SU-DHL-6 (cell line): ENCODE measurements at regions not wholly inside any gene's neighbourhood (a gene's known extent, or its start where the extent isn't known, plus 50 kb on each side); places are given as distances from the start of the nearest gene placed in this dataset.
"Not testable (repeated sequence)": the region's sequence is repeated elsewhere in the genome, so short reads cannot be mapped to it uniquely, and the experiment has no call there.

ENCODE experiments used
- H2AFZ ChIP-seq: fragments of 200-600 bp; sonication (generic); 2 replicates; pipeline ENCODE4 v1.6.1; 2014; ENCODE audit warnings: low read depth, mild to moderate bottlenecking, moderate library complexity, mixed read lengths, antibody characterized with exemption, low read length; ENCODE audit not compliant: severe bottlenecking
- H3F3A ChIP-seq: fragments of 200-600 bp; shearing (Covaris generic); 2 replicates; pipeline ENCODE4 v1.6.0; 2016; ENCODE audit warnings: antibody characterized with exemption, mild to moderate bottlenecking; ENCODE audit not compliant: insufficient read depth
- H3K27ac ChIP-seq: fragments of 200-600 bp; sonication (generic); 2 replicates; pipeline ENCODE4 v1.5.1; 2016; ENCODE audit warnings: low read depth, mild to moderate bottlenecking, low read length, moderate library complexity, mixed read lengths
- H3K27me3 ChIP-seq: fragments of 200-600 bp; sonication (generic), shearing (Covaris generic); 2 replicates; pipeline ENCODE4 v1.6.0; 2014; ENCODE audit warnings: mild to moderate bottlenecking, low read length
- H3K36me3 ChIP-seq: fragments of 200-600 bp; sonication (generic); 2 replicates; pipeline ENCODE4 v1.6.1; 2014; ENCODE audit warnings: mild to moderate bottlenecking, low read length, mixed read lengths
- H3K4me2 ChIP-seq: fragments of 300-600, 200-600 bp; shearing (Covaris generic), sonication (generic); 2 replicates; pipeline ENCODE4 v1.6.0; 2014; ENCODE audit warnings: low read length, low read depth, mild to moderate bottlenecking; ENCODE audit not compliant: poor library complexity, severe bottlenecking
- H3K4me3 ChIP-seq: fragments of 200-600 bp; sonication (generic); 2 replicates; pipeline ENCODE4 v1.5.1; 2014; ENCODE audit warnings: antibody characterized with exemption, low read length, mild to moderate bottlenecking, mixed read lengths; ENCODE audit not compliant: insufficient read depth, poor library complexity, severe bottlenecking
- H3K79me2 ChIP-seq: fragments of 200-600 bp; sonication (generic); 2 replicates; pipeline ENCODE4 v1.6.1; 2014; ENCODE audit warnings: mild to moderate bottlenecking, low read length, moderate library complexity; ENCODE audit not compliant: insufficient read depth
- H3K9ac ChIP-seq: fragments of 200-600 bp; sonication (generic); 2 replicates; pipeline ENCODE4 v1.7.0; 2014; ENCODE audit warnings: mild to moderate bottlenecking, low read length
- H3K9me2 ChIP-seq: fragments of 200-600 bp; sonication (generic); replicated peaks from 2 replicates; pipeline ENCODE4 v1.6.1; 2014; ENCODE audit warnings: low read length; ENCODE audit not compliant: insufficient read depth
- H3K9me3 ChIP-seq: fragments of 200-600 bp; sonication (generic); 2 replicates; pipeline ENCODE4 v1.6.1; 2014; ENCODE audit warnings: low read length, mixed read lengths; ENCODE audit not compliant: insufficient read depth
- H4K20me1 ChIP-seq: fragments of 200-600 bp; sonication (generic); 2 replicates; pipeline ENCODE4 v1.6.1; 2014; ENCODE audit warnings: low read depth, mild to moderate bottlenecking, antibody characterized with exemption, low read length, moderate library complexity, mixed read lengths
- EZH2phosphoT487 ChIP-seq: fragments of 200-600 bp; sonication (generic), shearing (Covaris generic); conservative IDR thresholded peaks from 2 replicates; pipeline ENCODE4 v1.6.1; 2018; ENCODE audit warnings: mild to moderate bottlenecking, antibody characterized with exemption, low read length, moderate library complexity, mixed read lengths
- TF ChIP-seq, protein P1 (sequence below): fragments of 200-600 bp; sonication (generic); IDR thresholded peaks from one replicate; pipeline ENCODE4 v1.5.1; 2017; ENCODE audit warnings: antibody characterized with exemption, mild to moderate bottlenecking, low read length, moderate library complexity; ENCODE audit not compliant: insufficient read depth, poor library complexity, severe bottlenecking

DNA sequence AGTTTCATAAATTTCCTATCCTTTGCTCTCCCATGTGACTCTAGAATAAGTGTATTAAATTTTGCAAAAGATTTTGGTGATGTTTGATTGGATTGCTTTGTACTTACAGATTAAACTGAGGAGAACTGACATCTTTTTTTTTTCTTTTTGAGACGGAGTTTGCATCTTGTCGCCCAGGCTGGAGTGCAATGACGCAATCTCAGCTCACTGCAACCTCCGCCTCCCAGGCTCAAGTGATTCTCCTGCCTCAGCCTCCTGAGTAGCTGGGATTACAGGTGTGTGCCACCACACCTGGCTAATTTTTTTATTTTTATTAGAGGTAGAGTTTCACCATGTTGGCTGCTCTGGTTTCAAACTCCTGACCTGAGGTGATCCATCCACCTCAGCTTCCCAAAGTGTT, 121.4 kb upstream of the LARP1 start:
- not testable (repeated sequence) for H3F3A ChIP-seq, H3K27ac ChIP-seq, H3K4me3 ChIP-seq, H2AFZ ChIP-seq, H3K79me2 ChIP-seq, H3K9ac ChIP-seq, H3K36me3 ChIP-seq, H3K27me3 ChIP-seq, H4K20me1 ChIP-seq, H3K9me3 ChIP-seq, H3K4me2 ChIP-seq, H3K9me2 ChIP-seq

DNA sequence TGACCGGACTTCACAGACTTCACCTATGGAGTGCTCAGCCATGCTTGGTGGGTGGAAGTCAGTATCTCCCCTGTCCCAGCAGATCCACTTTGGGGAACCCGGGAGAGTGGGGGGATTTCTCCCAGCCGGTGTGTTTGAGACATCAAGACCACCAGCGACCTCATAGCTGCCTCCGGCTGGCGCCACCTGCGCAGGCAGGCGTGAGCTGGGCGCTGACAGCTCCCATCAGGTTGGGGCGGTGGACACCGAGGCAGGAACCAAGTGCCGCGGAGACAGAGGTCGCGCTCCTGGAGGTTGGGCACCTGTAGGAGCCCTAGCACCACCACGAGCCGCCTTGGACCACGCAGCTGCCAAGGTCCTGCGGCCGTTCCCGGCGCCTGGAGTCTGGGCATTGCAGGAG, 124.0 kb upstream of the LARP1 start:
- Histone ChIP-seq H4K20me1 (no peaks in the 10 kb centered on the region), H3K9ac (no peak overlapping the region), H3K4me2 (no peak overlapping the region), H3K9me3 (no peaks in the 10 kb centered on the region), H3K9me2 (no peaks in the 10 kb centered on the region), H3K27ac (no peak overlapping the region), H3K36me3 (no peaks in the 10 kb centered on the region), H3K79me2 (no peaks in the 10 kb centered on the region), H3K4me3 (no peak overlapping the region), H3K27me3 (no peaks in the 10 kb centered on the region), H3F3A (no peaks in the 10 kb centered on the region), H2AFZ (no peak overlapping the region)
- no peak for TF ChIP-seq EZH2phosphoT487
- TF ChIP-seq, protein P1, sequence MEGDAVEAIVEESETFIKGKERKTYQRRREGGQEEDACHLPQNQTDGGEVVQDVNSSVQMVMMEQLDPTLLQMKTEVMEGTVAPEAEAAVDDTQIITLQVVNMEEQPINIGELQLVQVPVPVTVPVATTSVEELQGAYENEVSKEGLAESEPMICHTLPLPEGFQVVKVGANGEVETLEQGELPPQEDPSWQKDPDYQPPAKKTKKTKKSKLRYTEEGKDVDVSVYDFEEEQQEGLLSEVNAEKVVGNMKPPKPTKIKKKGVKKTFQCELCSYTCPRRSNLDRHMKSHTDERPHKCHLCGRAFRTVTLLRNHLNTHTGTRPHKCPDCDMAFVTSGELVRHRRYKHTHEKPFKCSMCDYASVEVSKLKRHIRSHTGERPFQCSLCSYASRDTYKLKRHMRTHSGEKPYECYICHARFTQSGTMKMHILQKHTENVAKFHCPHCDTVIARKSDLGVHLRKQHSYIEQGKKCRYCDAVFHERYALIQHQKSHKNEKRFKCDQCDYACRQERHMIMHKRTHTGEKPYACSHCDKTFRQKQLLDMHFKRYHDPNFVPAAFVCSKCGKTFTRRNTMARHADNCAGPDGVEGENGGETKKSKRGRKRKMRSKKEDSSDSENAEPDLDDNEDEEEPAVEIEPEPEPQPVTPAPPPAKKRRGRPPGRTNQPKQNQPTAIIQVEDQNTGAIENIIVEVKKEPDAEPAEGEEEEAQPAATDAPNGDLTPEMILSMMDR = no peak

DNA sequence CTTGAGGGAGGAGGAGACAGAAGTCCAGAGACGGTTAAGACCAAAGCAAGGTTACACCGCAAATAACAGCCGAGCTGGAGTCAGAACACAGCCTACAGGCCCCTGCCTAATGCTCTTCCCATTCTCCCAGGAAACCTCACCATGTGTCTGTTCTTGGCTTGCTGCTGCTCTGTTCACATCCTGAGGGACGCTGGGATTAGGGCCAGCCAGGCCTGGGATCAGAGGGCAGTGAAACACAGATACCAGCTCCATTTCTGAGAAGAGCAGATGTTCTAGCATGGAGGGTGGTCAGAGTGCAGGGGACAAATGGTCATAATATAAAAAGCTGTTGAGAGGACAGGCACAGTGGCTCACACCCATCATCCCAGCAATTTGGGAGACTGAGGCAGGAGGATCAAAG, 124.8 kb upstream of the LARP1 start:
- H4K20me1 ChIP-seq = no peaks in the 10 kb centered on the region
- no peak overlapping the region for H3K4me2 ChIP-seq
- H3K79me2 ChIP-seq = no peaks in the 10 kb centered on the region
- no peaks in the 10 kb centered on the region for H3K36me3 ChIP-seq
- no peak overlapping the region for H3K4me3 ChIP-seq
- no peak overlapping the region for H2AFZ ChIP-seq
- TF ChIP-seq, protein P1 = no peak
- TF ChIP-seq EZH2phosphoT487 = no peak
- no peaks in the 10 kb centered on the region for H3F3A ChIP-seq
- H3K27ac ChIP-seq = no peak overlapping the region
- H3K9me3 ChIP-seq = no peaks in the 10 kb centered on the region
- H3K9ac ChIP-seq = no peak overlapping the region
- no peaks in the 10 kb centered on the region for H3K27me3 ChIP-seq
- H3K9me2 ChIP-seq = no peaks in the 10 kb centered on the region

DNA sequence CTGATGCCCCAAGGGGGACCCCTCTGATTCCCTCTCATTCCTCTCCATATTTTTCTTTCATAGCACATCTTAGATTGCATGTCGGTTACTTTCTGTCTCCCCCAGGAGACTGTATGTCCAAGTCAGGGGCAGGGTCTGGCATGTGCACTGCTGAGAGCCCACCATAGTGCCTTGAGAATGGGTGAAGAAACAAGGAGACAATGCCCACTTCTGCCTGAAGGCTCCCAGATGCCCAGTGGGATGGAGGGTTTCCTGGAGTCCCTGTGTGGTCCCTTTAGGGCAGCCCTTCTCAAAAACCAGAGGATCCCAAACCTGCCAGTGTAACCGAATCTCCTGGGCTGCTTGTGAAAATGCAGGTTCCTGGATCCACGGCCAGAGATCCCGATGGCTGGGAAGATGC, 126.5 kb upstream of the LARP1 start:
- Histone ChIP-seq H3K27me3 (no peaks in the 10 kb centered on the region), H3K27ac (no peak overlapping the region), H2AFZ (no peak overlapping the region), H3K9me2 (no peaks in the 10 kb centered on the region), H3K4me2 (no peak overlapping the region), H3K9me3 (no peaks in the 10 kb centered on the region), H3K36me3 (no peaks in the 10 kb centered on the region), H4K20me1 (no peaks in the 10 kb centered on the region), H3F3A (no peaks in the 10 kb centered on the region), H3K4me3 (no peak overlapping the region), H3K9ac (no peak overlapping the region), H3K79me2 (no peaks in the 10 kb centered on the region)
- TF ChIP-seq EZH2phosphoT487 = no peak
- TF ChIP-seq, protein P1 = no peak
